ENCODE measurements at regions not wholly inside any gene's neighbourhood (a gene's known extent, or its start where the extent isn't known, plus 50 kb on each side); places are given as distances from the start of the nearest gene placed in this dataset.

DNA sequence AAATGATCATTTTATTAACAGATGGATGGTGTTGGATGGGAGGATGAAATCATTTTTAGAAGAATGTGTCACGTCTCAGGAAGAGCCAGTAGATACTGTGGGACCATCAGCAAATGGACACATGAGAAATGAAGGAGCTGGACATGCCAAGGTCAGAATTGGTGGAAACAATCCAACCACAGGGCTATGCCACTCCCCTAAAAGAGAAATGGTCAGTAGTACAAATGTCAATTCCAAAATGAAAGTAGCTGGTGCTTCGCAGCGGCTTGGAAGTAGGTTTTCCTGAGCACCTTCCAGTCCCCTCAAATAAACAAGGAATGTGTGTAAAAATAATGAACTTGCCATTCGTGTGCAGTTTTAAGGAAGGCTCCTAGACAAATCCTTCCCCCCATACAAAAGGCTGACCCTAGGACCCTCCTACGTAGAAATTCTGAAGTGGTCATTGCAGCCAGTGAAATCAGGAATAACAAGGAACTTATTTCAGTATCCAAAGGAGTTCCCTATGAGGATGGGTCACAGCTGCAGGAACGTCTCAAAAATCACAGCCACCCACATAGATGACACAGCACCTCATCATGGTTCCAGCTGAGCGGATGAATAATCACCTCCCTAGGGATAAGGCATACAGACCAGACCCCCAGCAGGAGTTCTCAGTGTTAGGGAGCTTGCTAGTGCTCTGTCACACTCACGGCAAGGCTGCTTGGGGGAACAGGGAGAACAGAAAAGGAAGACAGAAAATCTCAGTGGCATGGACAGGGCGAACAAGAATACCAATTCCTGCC is 239.2 kb downstream of the HS3ST3A1 start:
- no peak for DNase-seq (ENCODE audit: extremely low read depth, low read depth, low spot score)

DNA sequence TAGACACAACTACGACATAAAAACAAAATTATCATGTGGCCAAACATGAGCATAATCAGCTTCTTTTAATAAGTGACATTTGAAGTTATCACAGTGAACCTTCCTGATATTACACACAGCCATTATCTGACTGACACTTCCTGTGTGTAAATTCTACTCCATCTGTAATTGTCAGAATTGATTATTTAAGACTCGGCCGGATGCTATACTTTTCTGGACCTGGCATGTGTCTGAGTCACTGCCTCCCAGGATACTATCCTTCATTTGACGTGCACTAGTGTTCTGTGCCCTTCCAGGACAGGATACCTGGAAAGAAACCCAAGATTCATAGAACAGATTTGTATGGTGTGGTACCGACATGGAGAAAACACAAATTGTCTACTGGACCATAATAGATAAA is 242.0 kb downstream of the HS3ST3A1 start:
- DNase-seq (ENCODE audit: extremely low read depth, low read depth, low spot score), result no peak

DNA sequence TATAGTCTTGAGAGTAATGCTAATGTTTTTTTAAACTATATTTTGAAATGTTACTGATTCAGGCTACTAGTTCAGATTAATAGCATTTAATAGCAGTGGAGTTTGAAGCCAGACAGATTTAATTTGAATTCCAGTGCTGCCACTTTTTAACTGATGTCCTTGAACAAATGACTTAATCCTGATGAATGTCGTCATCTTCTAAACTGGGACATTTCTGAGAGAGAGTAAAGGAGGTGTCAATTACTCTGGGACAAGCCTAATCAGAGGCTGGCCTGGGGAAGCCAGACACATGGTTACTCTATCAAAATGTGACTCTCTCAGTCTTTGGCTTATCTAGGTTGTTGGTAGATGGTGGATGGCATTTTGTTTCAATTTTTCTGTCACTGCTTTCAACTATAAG is 246.7 kb downstream of the HS3ST3A1 start:
- no peak for DNase-seq (ENCODE audit: extremely low read depth, low read depth, low spot score)

DNA sequence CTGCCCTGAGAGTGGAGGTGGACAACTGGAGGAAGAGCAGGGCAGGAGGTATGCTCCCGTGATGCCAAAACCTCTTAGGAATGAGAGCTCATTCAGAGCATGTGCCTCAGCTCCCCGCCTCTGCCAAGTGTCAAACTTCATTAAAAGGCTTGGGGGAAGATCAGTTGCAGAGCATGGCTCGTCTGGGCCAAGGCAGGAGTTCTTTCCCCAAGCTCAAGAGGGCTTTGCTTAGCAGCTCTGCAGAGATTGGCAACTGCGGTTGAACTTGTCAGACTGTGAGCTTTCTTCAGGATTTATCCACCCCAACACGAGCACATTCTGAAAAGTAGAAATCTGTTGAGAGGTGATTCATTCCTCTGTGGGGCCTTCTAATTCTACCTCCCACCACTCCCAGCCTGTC is 248.1 kb downstream of the HS3ST3A1 start:
- DNase-seq (ENCODE audit: extremely low read depth, low read depth, low spot score), result no peak

DNA sequence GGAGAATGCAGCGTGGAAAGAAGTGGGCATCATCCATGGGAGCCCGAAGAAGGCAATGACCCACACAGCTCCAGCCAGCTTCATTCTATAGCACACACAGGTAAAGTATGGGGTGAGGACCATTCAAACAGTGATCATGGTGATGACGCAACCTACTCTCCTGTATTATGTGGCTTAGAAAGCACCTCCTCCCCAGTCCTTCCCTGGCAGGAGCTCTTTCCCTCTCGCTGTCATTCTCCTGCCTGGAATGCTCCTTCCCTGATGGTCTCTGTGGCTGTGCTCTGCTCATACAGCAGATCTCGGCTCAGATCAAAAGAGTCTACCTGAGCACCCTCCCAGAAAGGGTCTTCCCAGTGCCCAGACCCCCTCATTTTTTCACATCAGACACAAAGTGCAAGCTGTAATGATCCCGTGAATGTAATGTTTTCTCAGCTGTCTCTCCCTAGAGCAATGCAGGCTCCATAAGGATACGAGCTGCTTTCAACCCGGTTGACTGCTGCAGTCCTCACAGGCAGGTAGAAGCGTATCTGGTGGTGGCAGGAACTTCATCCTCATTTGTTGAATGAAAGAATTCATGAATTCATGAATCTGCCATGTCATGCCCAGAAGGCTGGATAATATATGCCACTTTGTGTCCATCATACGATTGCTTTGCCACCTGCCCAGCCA is 248.8 kb downstream of the HS3ST3A1 start:
- DNase-seq (ENCODE audit: extremely low read depth, low read depth, low spot score), result no peak

DNA sequence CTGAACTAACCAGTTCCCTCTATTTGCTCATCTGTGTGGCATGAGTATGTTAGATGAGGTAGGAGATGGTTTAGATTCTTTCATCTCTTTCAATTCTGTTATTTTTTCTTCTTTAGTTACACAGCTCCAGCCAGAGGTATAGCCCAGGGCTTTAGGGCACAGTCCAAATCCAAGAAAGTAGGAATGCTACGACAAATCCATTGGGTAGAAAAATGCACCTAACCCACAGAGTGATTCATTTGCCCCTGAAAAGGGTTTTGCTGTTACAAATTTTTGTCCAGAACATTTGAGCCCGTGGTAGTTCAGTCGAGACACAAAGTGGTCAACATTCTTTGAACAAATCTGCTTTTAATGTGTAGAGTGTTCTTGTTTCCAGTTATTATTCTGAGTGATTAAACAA is 250.7 kb downstream of the HS3ST3A1 start:
- DNase-seq (ENCODE audit: extremely low read depth, low read depth, low spot score), result no peak

DNA sequence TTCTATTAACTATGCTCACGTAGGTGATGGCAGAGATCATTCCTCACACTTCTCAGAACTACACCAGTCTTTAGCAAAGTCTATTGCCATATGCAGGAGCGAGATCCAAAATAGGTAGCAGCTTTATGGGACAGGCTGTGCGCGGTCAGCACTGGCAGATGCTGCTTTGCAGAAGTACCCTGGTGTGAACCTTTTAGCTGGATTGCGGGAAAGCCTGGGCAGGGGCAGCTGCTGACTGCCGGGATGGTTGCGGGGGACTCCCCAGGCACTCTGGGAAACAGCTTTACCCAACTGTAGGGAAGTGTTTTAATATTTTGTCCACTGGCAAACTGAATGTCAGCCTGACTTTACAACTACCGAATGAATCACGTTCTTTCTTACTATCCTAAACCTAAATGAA is 251.3 kb downstream of the HS3ST3A1 start:
- DNase-seq (ENCODE audit: extremely low read depth, low read depth, low spot score), result no peak

DNA sequence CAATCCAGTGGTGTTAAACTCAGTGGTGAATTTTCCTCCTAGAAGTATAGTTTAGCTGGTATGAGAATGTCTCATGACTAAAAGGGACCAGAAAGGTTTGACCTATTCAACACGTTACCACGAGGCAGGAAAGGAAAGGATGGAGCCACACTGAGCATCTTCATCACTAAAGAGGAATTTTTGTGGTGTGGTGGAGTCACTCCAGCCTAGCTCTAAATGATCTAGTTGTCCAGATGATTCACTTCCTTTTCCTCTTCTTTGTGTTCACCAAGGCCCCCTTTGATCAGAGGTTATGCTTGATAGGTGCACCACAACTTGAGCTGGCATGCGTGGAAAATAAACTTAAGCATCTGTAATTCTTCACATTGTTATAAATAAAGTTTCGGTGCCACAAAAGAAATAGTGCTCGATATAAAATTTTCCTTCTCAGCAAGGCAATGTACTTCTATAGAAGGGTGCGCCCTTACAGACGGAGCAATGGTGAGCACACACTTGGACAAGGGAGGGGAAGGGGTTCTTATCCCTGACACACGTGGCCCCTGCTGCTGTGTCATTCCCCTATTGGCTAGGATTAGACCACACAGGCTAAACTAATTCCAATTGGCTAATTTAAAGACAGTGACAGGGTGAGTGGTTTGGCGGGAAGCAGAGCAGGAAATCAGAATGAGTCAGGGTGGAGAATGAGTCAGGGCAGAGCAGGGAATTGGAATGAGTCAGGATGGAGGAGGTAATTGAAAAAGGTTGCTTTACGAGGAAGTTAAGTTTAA is 254.6 kb downstream of the HS3ST3A1 start:
- DNase-seq (ENCODE audit: extremely low read depth, low read depth, low spot score), result no peak

DNA sequence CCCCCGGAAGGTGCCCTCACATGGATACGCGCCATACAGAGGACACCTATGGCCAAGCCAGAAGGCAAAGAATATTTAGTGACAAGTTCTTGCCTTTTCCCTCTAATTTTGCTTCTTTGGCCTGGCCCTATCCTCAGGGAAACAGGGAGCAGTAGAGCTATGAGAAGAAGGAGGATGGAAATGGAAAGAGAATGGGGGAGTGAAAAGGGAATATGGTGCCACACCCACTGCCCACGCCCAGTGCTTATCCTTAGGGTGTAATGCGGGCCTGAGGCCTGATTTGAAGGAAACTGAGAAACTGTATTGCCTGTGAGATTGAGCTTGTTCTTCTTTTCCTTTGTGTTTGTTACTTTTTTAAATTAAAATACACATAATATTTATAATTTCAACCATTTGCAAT is 255.1 kb downstream of the HS3ST3A1 start:
- DNase-seq (ENCODE audit: extremely low read depth, low read depth, low spot score), result no peak

DNA sequence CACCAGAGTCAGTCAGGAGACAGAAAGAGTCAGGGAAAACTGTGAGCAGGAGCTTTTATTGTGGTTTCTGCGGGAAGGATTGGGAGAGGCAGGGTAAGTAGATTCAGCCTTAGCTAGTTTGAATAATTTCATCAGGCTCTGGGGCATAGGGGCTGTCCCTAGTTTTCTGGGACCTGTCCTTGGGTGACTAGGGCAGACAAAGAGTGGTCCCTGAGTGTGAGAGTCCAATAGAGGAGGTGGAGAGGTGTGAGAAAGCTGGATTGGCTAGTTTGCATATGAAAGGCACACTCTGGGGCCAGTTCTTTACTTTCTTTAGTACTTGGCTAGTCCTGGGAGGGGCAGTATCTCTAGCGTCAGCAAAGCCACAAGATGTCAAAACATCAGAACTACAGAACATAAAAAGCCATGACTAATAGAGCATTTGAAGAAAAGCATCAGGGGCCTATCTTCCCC is 255.6 kb downstream of the HS3ST3A1 start:
- DNase-seq (ENCODE audit: extremely low read depth, low read depth, low spot score), result no peak

DNA sequence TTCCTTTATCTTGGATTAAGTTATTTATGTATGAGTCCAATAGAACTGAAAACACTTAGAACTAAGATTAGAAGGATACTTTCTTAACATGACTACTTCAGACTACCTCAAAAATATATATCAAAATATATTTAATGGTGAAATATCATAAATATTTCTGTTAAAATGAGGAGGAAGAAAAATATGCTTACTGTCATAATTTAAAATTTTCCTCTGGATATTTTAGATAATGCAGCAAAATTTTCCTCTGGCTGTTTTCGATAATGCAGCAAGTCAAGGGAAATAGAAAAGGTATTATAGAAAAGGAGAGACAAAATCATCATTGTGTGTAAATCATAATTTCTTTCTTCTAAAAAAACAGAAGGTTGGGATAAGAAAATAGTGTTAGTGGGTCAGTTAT is 263.3 kb downstream of the HS3ST3A1 start:
- no peak for DNase-seq (ENCODE audit: extremely low read depth, low read depth, low spot score)

DNA sequence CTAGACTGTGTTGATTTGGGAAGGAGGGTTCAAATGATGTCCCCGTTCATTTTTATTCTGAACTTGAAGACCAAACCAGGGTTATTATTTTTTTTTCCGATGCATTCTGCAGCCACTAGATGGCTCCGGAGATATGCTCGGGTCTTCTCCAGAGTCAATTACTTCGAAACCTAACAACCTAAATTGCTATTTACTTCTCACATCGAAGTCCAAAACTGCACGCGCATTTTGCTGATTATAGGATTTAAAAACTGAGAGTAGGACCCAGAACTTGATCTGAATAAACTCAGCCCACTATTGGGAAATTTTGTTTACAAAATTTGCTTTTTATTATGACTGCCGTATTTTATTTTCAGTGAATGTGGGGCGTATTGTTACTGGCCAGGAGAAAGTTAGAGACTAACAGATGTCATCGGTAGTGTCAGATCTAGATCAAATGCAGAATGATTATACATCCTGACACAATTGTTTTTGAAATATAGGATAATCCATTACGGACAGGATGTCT is 263.8 kb downstream of the HS3ST3A1 start:
- DNase-seq (ENCODE audit: extremely low read depth, low read depth, low spot score), result peak; percentile 14

DNA sequence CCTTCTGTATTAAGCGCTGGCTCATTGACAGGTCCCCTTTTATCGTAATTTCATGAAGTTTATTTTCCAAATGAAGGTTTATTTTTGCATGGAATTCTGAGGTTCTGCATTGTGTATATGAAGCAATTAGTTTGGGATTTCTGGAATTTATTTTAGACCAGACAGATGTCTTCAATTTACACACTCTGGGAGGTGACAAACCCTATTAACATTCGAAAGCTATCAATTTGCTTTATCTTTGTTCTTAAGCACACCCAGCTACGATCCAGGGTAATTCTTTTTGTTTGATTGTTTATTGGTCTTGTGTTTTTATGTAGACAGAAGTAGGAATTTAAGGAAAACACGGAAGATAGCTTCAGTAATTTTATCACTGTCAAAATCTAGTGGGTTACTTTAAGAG is 264.6 kb downstream of the HS3ST3A1 start:
- no peak for DNase-seq (ENCODE audit: extremely low read depth, low read depth, low spot score)

DNA sequence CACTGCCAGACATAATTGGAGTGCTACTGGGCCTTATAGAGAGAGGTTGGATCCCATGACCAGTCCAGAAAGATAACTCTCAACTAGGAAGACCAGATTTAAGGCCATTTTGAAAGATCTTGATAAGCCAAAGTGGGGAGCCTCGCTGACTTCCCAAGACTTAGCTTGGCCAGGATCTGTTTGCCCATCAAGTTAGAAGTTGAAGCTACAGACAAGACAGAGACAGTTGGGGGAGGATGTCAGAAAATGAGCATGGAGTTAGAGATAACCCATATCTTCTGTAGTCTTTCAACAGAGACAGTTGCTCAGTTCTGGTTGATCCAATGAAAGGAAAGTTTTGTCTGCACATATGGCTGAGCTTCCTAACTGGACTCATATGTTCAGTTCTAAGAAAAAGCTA is 267.4 kb downstream of the HS3ST3A1 start:
- no peak for DNase-seq (ENCODE audit: extremely low read depth, low read depth, low spot score)

DNA sequence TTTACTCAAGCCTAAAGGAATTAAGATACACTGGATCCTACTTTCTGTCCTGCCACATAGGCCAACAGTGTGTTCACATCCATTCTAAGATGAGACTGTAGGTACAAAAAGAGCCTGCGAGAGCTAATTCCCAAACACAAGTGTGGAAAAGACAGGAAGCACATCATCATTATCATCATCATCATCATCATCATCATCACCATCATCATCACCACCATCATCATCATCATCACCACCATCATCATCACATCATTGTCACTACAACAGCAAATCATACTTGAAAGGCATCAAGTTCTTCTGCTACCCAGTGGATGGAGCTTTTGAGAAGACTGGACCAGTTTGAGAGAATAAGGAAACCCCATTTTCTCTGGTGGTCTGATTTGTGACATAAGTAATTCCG is 268.1 kb downstream of the HS3ST3A1 start:
- DNase-seq (ENCODE audit: extremely low read depth, low read depth, low spot score), result no peak

DNA sequence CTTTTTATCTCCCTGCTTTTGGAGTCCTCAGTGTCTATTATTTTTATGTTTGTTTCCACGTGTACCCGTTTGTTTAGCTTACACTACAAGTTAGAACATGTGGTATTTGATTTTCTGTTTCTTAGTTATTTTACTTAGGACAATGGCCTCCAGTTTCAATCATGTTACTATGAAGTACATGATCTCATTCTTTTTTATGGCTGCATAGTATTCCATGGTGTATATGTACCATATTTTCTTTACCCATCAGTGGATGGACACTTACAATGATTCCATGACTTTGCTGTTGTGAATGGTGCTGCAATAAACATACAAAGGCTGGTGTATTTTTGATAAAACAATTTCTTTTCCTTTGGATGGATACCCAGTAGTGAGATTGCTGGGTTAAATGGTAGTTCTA is 269.5 kb downstream of the HS3ST3A1 start:
- no peak for DNase-seq (ENCODE audit: extremely low read depth, low read depth, low spot score)

DNA sequence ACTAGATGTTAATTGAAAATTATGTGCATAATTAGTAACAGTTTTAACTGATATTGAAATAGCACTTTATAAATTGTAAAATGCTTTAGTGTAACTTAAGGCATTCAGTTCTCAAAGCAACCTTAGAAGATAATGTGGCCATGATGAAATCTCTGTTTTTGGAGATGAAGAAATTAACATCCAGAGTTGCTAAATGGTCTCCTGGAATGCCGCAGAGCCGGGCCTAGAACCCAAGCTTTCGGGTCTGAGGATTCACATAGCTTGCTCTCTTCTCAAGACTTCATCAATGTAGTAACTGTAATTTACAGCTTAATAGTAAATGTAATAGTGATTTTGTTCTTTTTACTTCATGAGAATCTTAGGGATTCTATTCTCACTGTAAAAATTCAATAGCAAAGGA is 272.3 kb downstream of the HS3ST3A1 start:
- DNase-seq (ENCODE audit: extremely low read depth, low read depth, low spot score), result no peak

DNA sequence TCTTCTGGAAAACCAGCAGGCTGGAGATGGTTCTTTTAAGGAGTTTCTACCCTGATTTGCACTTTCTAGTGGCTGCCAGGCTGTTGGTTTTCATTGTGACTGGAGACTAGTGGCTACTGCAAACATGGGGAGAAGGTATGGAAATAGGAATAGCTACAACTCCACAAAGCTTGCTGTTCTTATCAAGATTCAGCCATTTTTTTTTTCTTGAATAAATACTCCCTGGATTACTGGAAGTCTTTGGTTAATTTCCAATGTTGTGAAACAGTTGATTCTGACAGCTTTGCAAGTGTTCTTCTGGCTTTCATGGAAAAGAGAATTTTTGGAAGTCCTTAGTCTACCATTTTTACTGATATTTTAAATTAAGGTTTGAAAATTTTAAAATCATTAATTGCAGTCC is 277.7 kb downstream of the HS3ST3A1 start:
- no peak for DNase-seq (ENCODE audit: extremely low read depth, low read depth, low spot score)

DNA sequence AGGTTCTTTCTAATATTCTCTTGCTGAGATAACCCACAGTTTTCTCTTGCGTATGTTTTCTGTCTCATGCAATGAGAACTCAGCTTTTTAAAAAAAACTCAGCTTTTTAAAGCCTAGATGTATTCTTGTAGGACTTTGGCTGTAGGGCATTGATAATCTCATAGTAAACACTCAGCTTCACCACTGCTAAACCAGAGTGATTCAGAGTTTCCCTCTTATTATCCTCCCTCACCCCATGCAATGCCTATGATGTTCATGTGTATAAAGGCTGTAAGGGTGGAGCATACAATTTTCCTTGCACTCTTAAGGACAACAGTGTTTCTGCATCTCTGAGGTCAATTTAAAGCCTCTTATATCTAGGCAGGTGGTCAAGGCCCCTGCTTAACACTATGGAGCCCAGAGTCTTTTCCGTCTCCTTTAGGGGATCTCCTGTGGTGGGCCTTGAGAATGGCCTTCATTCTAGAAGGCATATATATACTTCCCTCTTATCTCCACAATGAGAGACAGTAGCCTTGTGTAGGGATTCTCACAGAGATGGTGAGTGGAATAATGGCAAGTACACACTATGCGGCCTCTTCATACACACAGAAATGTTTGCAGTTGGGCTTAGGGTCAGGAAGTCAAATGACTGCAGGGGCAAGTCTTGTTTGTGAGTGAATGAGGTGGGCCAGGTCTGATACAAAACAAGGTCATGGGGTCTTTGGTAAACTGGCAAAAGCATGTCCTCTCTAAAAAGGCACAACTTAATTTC is 279.6 kb downstream of the HS3ST3A1 start:
- DNase-seq (ENCODE audit: extremely low read depth, low read depth, low spot score), result no peak

DNA sequence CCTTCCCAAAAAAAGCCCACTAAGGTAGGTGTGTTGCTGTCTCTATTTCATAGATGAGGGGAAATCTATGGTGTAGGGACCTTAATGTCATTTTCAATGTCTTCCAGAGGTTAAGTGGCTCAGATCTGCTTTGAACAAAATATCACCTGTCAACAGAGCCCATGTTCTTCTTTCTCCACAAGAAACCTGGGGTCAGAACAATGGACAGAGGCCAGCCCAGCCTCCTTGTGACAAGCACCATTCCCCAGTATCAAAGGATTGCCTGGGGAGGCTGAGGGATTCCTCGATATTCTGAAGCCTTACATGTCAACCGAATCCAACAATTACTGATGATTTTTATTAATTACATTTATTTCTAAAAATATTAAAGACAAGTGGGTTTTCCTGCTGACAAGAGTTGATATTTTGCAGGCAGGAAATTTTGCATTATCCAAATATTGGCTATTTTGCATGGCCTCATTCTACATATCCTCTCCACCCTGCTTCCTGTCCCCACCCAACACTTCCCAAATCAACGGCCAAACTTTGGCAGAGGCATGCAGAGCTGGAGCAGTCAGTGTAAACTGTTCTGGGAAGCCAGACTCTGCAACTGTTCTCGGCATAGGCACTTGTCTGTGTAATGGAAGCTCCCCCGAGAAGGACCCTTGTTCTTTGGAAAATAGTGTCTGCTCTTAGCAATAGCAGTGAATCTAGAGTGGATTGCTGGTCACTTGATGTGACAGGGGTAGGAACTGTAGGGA is 281.5 kb downstream of the HS3ST3A1 start:
- no peak for DNase-seq (ENCODE audit: extremely low read depth, low read depth, low spot score)

Measured in glomerular endothelial cell (primary cell).